HG02623 (cell line): ENCODE measurements at regions not wholly inside any gene's neighbourhood (a gene's known extent, or its start where the extent isn't known, plus 50 kb on each side); places are given as distances from the start of the nearest gene placed in this dataset.
"Not testable (repeated sequence)": the region's sequence is repeated elsewhere in the genome, so short reads cannot be mapped to it uniquely, and the experiment has no call there.

Experiments used
- ATAC-seq: cut with Tn5 transposase; IDR thresholded peaks from one replicate; pipeline ENCODE4 v1.9.1; 2021; ENCODE audit warnings: moderate library complexity; ENCODE audit not compliant: unreplicated experiment

DNA sequence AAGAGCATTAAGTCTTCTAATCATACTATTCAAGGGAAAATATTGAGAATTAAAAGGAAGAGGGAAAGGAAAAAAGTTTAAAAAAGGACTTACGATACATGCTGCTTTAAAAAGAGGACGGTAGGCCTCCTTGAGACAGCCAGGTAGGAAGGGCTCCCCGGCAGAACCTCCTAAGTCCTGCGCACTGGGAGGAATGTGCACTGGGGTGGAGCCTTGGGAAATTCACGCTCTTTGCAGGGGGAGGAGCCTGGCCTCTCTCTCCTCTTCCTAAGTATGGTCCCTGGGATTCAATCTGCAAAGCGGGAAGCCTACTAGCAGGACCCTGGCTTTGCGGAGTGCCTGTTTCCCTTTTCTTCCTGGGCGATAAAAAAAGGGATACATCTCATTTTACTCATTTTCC, 553.0 kb downstream of the RPS29 start:
- ATAC-seq = no peak

- not testable (repeated sequence) for ATAC-seq
Observed at GRCh38 chr14:49031710-49032109, 554.5 kb downstream of the RPS29 start.

GRCh38 chr14:49019467-49020115, 566.6 kb downstream of the RPS29 start:
- peak; percentile 79 for ATAC-seq

- no peak for ATAC-seq
Observed at GRCh38 chr14:49017447-49017846, 568.7 kb downstream of the RPS29 start.

GRCh38 chr14:49016381-49016780, 569.8 kb downstream of the RPS29 start:
- ATAC-seq = no peak

DNA sequence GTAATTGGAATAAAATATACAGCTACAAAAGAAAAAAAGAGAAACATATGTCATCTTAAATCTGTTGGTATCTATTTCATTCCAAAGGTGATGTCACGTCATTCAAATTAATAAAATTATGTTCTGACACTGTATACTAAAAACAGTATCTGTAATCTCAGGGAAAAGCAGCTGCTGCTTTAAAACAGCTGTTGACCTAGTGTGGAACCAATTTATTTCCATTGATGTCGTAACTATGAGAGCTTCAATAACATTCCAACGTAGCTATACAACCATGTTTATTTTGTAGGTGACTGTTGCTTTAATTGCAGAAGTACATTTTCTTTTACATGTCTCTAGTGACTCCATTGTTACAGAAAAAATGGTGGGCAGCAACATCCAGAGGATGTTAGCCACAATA, 571.7 kb downstream of the RPS29 start:
- no peak for ATAC-seq

GRCh38 chr14:49008363-49008762, 577.8 kb downstream of the RPS29 start:
- ATAC-seq = no peak

DNA sequence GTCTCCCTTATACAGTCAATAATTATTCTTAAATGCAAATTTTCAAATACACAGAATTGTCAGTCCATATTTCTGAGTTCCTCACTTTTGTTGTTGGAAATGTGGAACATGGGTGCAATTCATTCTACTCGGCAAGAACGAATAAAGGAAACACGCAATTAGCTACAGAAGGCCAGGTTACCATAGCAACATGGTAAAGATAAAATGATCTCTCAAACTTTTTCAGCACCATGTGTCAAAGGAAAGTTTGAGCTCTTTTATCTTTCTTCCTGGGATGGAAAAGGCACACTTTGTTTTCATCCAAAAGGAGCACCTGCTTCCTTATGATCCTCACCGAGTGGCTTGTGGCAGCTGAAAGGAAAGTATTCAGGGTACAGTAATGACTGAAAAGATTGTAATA, 595.0 kb downstream of the RPS29 start:
- ATAC-seq = no peak

DNA sequence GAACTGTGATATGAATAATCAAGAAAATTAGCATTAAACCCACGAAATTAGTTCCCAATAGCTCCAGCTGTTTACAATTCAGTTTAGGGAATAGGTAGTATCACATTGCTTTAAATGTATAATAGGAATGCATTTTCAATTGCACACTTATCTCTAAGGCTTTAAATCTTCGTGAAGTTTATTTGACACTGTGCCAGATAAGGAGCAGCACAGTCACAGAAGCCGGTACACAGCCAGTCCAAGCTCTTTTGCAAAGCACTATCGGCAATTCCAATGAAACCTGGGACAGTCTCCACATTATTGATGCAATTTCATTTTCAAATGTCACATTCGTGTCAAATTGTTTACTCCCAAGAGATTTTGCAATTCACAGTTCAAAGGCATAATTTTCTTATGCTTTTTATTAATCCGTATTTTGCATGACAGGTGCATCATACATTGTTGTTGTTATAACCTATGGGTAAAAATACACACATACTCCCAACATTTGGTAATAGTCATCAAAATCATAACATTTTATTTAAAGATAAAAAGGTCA, 602.8 kb downstream of the RPS29 start:
- ATAC-seq = no peak

- no peak for ATAC-seq
Observed at GRCh38 chr14:48974994-48975393, 611.2 kb downstream of the RPS29 start.

DNA sequence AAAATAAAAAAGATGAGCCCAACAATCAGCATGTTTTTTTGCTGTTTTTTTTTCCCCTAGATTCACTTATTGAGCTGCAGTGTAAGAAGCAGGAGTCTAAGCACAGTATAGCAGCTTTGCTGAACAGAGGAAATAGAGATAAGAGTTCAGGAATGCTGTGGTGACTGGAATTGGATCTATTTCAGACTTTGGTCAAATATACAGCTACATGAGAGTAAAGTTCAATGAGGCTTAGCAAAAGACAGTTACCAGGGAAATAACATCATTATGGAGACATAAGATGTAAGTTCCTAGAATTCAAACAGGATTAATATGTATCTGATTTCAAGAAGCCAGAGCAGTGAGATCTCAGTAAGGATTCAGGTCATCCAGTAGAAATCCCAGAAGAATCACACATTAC, 613.0 kb downstream of the RPS29 start:
- no peak for ATAC-seq

DNA sequence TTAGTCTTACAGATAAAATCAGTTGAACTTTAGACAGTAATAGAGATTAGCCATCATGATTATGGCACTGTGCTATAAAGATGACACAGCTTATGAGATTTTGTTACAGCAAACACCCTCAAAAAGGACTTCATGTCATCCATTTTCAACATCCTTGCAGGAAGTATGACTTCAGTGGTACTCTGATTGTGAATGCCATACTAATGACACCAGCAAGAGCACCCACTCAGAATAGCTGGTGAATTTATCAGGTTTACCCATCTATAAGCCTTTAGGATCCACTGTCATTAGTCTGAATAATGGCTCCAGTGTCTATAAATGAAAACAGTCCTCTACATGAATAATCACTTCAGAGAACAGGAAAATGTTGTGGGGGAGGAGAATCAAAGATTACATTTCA, 615.2 kb downstream of the RPS29 start:
- ATAC-seq = no peak

GRCh38 chr14:48967419-48967818, 618.8 kb downstream of the RPS29 start:
- no peak for ATAC-seq

DNA sequence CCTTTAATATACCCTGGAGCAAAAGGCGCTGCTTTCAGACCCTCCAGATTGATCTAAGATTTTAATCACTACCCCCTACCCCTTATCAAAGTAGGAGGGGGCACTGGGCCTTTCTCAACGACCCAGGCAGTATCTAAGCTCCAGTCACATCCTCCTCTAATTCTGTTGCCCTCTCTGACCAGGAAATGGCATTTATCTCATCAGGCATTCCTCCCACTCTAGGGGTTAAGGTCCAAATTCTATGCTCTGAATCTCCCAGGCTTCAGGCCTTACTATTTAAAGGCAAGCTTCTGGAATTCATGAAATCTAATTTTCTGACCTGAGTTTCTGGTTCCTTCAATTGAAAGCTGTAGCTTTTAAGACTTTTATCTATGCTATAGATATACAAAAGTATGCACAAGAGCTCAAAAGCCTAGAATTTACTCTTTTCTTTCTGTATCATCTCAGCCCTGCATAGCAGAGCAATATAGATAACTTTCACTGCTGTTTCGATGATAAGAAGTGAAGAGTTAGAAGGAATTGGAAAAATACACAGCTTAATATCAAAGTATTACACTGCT, 622.9 kb downstream of the RPS29 start:
- ATAC-seq = no peak

GRCh38 chr14:48957486-48957885, 628.7 kb downstream of the RPS29 start:
- ATAC-seq = no peak

GRCh38 chr14:48955857-48956256, 630.3 kb downstream of the RPS29 start:
- no peak for ATAC-seq

DNA sequence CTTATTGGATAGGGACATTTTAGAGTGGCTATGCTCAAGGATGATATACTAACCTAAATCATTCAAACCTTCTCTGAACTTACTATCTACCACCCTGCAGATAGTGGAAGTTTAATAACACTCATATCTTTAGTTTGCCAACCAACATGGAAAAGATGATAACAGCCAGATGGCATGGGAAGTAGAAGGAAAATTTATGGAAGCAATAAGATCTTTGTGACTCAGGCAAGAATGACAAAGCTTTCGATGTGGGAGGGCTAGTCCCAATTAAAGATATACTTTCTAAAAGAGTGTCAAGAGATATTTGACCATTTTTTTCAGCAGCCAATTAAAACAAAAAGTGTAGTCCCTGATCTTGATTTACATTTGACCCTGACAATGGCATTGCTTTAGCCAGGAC, 631.7 kb downstream of the RPS29 start:
- ATAC-seq = no peak

- no peak for ATAC-seq
Observed at GRCh38 chr14:48944809-48945208, 641.4 kb downstream of the RPS29 start.

DNA sequence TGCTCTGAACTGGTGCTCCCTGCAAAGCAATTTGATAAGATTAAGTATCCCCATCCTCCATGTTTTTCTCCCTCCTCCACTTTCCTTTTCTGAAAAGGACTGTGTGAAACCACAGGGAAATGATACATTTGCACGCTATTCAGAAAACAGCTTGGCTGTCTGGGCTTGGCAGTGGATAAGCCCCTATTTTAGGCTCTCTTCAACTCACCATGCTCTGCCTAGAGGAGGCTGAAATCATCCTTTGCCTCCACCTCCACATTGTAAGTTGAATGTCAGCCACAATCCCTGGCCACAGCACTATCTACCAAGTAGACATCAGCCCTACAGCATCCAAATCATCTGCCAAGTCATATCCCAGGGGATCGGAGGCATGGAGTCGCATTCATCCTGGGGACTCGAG, 642.3 kb downstream of the RPS29 start:
- ATAC-seq = no peak

- ATAC-seq = no peak
Observed at GRCh38 chr14:48937541-48938195, 648.5 kb downstream of the RPS29 start.

GRCh38 chr14:48936849-48937248, 649.3 kb downstream of the RPS29 start:
- ATAC-seq = no peak

GRCh38 chr14:48936362-48936761, 649.8 kb downstream of the RPS29 start:
- no peak for ATAC-seq
